Progenitor cell of endocrine pancreas (in vitro differentiated cells): ENCODE measurements at regions not wholly inside any gene's neighbourhood (a gene's known extent, or its start where the extent isn't known, plus 50 kb on each side); places are given as distances from the start of the nearest gene placed in this dataset.
"Not testable (repeated sequence)": the region's sequence is repeated elsewhere in the genome, so short reads cannot be mapped to it uniquely, and the experiment has no call there.

Experiments used
- DNase-seq: peaks from one replicate; pipeline ENCODE4 v3.0.0; 2021; ENCODE audit warnings: low spot score; ENCODE audit not compliant: unreplicated experiment
- H3K27ac Mint-ChIP-seq: 2 replicates; pipeline ENCODE4 v1.8.0; 2021; ENCODE audit warnings: mild to moderate bottlenecking, moderate library complexity, mixed read lengths
- H3K27me3 Mint-ChIP-seq: 2 replicates; pipeline ENCODE4 v1.8.0; 2021; ENCODE audit warnings: mixed read lengths
- H3K36me3 Mint-ChIP-seq: 2 replicates; pipeline ENCODE4 v1.8.0; 2022; ENCODE audit warnings: mixed read lengths; ENCODE audit not compliant: insufficient read depth
- H3K4me1 Mint-ChIP-seq: 2 replicates; pipeline ENCODE4 v1.8.0; 2021; ENCODE audit warnings: low read depth, mixed read lengths
- H3K4me3 Mint-ChIP-seq: 2 replicates; pipeline ENCODE4 v1.8.0; 2021; ENCODE audit warnings: low read depth, mild to moderate bottlenecking, moderate library complexity, mixed read lengths
- H3K9me3 Mint-ChIP-seq: 2 replicates; pipeline ENCODE4 v1.8.0; 2021; ENCODE audit warnings: low read depth, mixed read lengths
- TF ChIP-seq, protein P1 (sequence below): fragments of 200-600 bp; sonication (generic); IDR thresholded peaks from one replicate; pipeline ENCODE4 v1.5.0; 2021; ENCODE audit warnings: antibody characterized with exemption, mild to moderate bottlenecking; ENCODE audit not compliant: unreplicated experiment

GRCh38 chr1:121544500-121544899, 359.7 kb downstream of the SRGAP2C start:
- Mint-ChIP-seq H3K9me3 (no peaks in the 10 kb centered on the region), H3K4me3 (no peak overlapping the region), H3K27ac (no peak overlapping the region), H3K4me1 (peaks cover 2% of the 10 kb centered on the region), H3K27me3 (no peaks in the 10 kb centered on the region), H3K36me3 (no peaks in the 10 kb centered on the region)
- TF ChIP-seq, protein P1, sequence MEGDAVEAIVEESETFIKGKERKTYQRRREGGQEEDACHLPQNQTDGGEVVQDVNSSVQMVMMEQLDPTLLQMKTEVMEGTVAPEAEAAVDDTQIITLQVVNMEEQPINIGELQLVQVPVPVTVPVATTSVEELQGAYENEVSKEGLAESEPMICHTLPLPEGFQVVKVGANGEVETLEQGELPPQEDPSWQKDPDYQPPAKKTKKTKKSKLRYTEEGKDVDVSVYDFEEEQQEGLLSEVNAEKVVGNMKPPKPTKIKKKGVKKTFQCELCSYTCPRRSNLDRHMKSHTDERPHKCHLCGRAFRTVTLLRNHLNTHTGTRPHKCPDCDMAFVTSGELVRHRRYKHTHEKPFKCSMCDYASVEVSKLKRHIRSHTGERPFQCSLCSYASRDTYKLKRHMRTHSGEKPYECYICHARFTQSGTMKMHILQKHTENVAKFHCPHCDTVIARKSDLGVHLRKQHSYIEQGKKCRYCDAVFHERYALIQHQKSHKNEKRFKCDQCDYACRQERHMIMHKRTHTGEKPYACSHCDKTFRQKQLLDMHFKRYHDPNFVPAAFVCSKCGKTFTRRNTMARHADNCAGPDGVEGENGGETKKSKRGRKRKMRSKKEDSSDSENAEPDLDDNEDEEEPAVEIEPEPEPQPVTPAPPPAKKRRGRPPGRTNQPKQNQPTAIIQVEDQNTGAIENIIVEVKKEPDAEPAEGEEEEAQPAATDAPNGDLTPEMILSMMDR, result no peak
- no peak for DNase-seq

DNA sequence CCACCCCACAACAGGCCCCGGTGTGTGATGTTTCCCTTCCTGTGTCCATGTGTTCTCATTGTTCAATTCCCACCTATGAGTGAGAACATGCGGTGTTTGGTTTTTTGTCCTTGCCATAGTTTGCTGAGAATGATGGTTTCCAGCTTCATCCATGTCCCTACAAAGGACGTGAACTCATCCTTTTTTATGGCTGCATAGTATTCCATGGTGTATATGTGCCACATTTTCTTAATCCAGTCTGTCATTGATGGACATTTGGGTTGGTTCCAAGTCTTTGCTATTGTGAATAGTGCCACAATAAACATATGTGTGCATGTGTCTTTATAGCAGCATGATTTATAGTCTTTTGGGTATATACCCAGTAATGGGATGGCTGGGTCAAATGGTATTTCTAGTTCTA, 361.1 kb downstream of the SRGAP2C start:
- not testable (repeated sequence) for H3K9me3 Mint-ChIP-seq, H3K4me3 Mint-ChIP-seq, H3K4me1 Mint-ChIP-seq, H3K27me3 Mint-ChIP-seq, H3K36me3 Mint-ChIP-seq, H3K27ac Mint-ChIP-seq, DNase-seq

- Mint-ChIP-seq H3K4me3 (no peak overlapping the region), H3K4me1 (no peaks in the 10 kb centered on the region), H3K27me3 (no peaks in the 10 kb centered on the region), H3K36me3 (no peaks in the 10 kb centered on the region), H3K9me3 (no peaks in the 10 kb centered on the region), H3K27ac (no peak overlapping the region)
- TF ChIP-seq, protein P1, result no peak
- DNase-seq, result no peak
These were observed 362.2 kb downstream of the SRGAP2C start for GRCh38 chr1:121546830-121547591.

DNA sequence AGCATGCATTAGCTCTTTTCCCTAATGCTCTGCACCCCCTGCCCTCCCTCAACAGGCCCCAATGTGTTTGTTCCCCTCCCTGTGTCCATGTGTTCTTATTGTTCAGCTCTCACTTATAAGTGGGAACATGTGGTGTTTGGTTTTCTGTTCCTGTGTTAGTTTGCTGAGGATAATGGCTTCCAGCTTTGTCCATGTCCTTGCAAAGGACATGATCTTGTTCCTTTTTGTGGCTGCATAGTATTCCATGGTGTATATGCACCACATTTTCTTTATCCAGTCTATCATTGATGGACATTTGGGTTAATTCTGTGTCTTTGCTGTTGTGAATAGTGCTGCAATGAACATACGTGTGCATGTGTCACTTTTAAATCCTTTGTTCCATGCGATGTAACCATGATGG, 363.0 kb downstream of the SRGAP2C start:
- H3K36me3 Mint-ChIP-seq, H3K4me1 Mint-ChIP-seq, H3K27ac Mint-ChIP-seq, H3K4me3 Mint-ChIP-seq, H3K27me3 Mint-ChIP-seq, H3K9me3 Mint-ChIP-seq, DNase-seq: not testable (repeated sequence)

DNA sequence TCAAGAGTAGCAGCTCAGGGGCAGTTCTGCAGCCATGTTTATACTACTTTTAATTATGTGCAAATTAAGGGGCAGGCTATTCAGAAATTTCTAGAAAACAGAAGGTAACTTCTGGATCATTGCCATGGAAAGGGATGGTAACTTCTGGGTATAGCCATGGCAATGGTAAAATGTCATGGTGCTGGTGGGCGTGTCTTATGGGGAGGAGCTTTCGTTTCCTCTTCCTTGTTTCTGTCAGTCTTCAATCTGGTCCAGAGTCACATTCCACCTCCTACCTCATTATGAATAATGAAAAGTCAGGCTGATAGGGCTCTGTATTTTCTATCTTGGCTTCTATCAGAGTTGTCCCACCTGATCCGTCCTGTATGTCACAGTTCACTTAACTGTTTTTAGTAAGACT, 366.0 kb downstream of the SRGAP2C start:
- not testable (repeated sequence) for H3K9me3 Mint-ChIP-seq, H3K4me1 Mint-ChIP-seq, H3K36me3 Mint-ChIP-seq, DNase-seq, H3K4me3 Mint-ChIP-seq, H3K27ac Mint-ChIP-seq, H3K27me3 Mint-ChIP-seq

DNA sequence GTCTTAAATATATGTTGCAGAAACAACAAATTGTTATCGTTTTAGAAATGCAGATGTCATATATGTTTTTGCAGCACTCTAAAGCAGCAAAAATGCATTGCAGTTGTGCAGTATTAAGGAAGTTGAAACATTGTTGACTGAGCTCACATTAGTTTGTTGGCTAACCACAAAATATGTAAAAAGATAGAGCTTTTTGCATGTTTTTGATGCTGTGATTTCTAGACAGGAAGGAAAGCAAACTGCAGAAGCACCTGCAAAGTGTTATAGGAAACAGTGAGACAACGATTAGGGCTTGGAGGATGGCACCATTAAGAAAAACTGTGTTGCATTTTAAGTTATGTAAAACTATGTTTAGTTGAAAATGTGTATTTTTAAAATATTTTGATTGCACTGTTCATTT, 366.7 kb downstream of the SRGAP2C start:
- H3K36me3 Mint-ChIP-seq, H3K27me3 Mint-ChIP-seq, H3K27ac Mint-ChIP-seq, DNase-seq, H3K4me3 Mint-ChIP-seq, H3K9me3 Mint-ChIP-seq, H3K4me1 Mint-ChIP-seq: not testable (repeated sequence)

- not testable (repeated sequence) for H3K36me3 Mint-ChIP-seq, H3K27ac Mint-ChIP-seq, H3K9me3 Mint-ChIP-seq, H3K4me3 Mint-ChIP-seq, DNase-seq, H3K4me1 Mint-ChIP-seq, H3K27me3 Mint-ChIP-seq
These were observed 371.8 kb downstream of the SRGAP2C start for GRCh38 chr1:121556560-121556959.

DNA sequence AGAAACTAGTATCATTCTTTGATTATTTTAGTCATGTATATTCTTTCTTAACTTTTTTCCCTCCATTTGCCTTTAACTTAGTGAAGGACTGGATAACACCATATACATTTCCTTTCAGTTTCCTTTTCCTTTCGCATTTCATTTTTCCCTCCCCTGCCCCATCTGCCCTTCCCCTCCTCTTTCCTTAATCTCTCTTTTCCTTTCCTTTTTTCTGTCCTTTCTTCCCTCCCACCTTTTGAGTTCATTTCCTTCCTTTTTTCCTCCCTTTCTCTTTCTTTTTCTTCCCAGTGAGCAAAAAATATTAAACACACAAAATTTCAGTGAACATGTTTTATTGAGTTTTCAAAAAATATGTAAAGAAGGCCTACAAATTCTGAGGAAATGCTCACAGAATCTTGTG, 373.3 kb downstream of the SRGAP2C start:
- not testable (repeated sequence) for H3K9me3 Mint-ChIP-seq, H3K4me1 Mint-ChIP-seq, H3K4me3 Mint-ChIP-seq, DNase-seq, H3K36me3 Mint-ChIP-seq, H3K27me3 Mint-ChIP-seq, H3K27ac Mint-ChIP-seq
